GM12878 (cell line): ENCODE measurements at regions not wholly inside any gene's neighbourhood (a gene's known extent, or its start where the extent isn't known, plus 50 kb on each side); places are given as distances from the start of the nearest gene placed in this dataset.

Experiments
- ATAC-seq: fragments of 200-7000 bp; cut with Tn5 transposase; 3 replicates; pipeline ENCODE4 v1.9.1; 2020; ENCODE audit warnings: mild to moderate bottlenecking, moderate library complexity
- BruUV-seq: library from RNA; stranded (reverse); fragments of 400-500 nt; replicated peaks from 2 replicates; lab custom pipeline; 2021; lab: Mats Ljungman, UMichigan
- CTCF ChIA-PET: fragments of 300-600 bp; sonication (Branson Sonifier 250); formaldehyde crosslinking; extraction: SDS; loops from one replicate; lab custom pipeline; 2021; ENCODE audit warnings: inconsistent platforms; lab: Yijun Ruan, JAX
- POLR2A ChIA-PET: fragments of 350-600 bp; formaldehyde crosslinking; extraction: SDS; loops from one replicate; lab custom pipeline; 2021; ENCODE audit warnings: inconsistent platforms; lab: Charles Lee
- RAD21 ChIA-PET: fragments of 300-600 bp; sonication (Branson Sonifier 250); formaldehyde crosslinking; loops from one replicate; lab custom pipeline; 2023; ENCODE audit warnings: antibody characterized with exemption; ENCODE audit not compliant: unreplicated experiment; lab: Charles Lee
- SMC1A ChIA-PET: fragments of 300-600 bp; sonication (Branson Sonifier 250); formaldehyde crosslinking; loops from one replicate; lab custom pipeline; 2023; ENCODE audit not compliant: unreplicated experiment, uncharacterized antibody; lab: Charles Lee
- DNase-seq: peaks from one replicate; pipeline ENCODE4 v3.0.0-alpha.2; 2011; ENCODE audit warnings: low read depth, low spot score
- FAIRE-seq: peaks from 3 replicates; lab custom pipeline; 2011; peaks lifted over from hg19 to GRCh38; lab: Jason Lieb, UNC
- H2AFZ ChIP-seq: 2 replicates; pipeline ENCODE4 v1.6.0; 2011; ENCODE audit warnings: low read depth, low read length, control low read depth; ENCODE audit not compliant: control insufficient read depth
- H3K27ac ChIP-seq: 2 replicates; pipeline ENCODE4 v1.5.1; 2011; ENCODE audit warnings: control low read depth; ENCODE audit not compliant: control insufficient read depth, insufficient read depth
- H3K27me3 ChIP-seq, 2 experiments: replicated peaks in 1 of 2; 2 replicates each; pipeline versions ENCODE4 v1.6.0 to v1.6.1; 2011; ENCODE audit warnings: low read length in 1 of 2; ENCODE audit not compliant: control insufficient read depth in 2 of 2, insufficient read depth in 2 of 2
- H3K36me3 ChIP-seq, 2 experiments: 2 replicates each; pipeline ENCODE4 v1.5.1; 2011; ENCODE audit warnings: low read length in 1 of 2; ENCODE audit not compliant: control insufficient read depth in 2 of 2, insufficient read depth in 2 of 2
- H3K4me1 ChIP-seq: 2 replicates; pipeline ENCODE4 v1.6.1; 2011; ENCODE audit warnings: mild to moderate bottlenecking, low read length, moderate library complexity, mixed read lengths; ENCODE audit not compliant: control insufficient read depth, insufficient read depth
- H3K4me2 ChIP-seq: 2 replicates; pipeline ENCODE4 v1.6.0; 2011; ENCODE audit warnings: control low read depth; ENCODE audit not compliant: control insufficient read depth, insufficient read depth
- H3K4me3 ChIP-seq: fragments of 200-600 bp; sonication (generic); 2 replicates; pipeline ENCODE4 v1.5.1; 2016
- H3K79me2 ChIP-seq: 2 replicates; pipeline ENCODE4 v1.6.0; 2011; ENCODE audit warnings: low read length; ENCODE audit not compliant: control insufficient read depth, insufficient read depth
- H3K9ac ChIP-seq: 2 replicates; pipeline ENCODE4 v1.8.0; 2011; ENCODE audit warnings: low read length, control low read depth, mixed read lengths; ENCODE audit not compliant: control insufficient read depth, insufficient read depth
- H3K9me3 ChIP-seq: replicated peaks from 3 replicates; pipeline ENCODE4 v1.5.1; 2011; ENCODE audit warnings: mild to moderate bottlenecking, low read length; ENCODE audit not compliant: control insufficient read depth, insufficient read depth
- H4K20me1 ChIP-seq: 2 replicates; pipeline ENCODE4 v1.6.0; 2011; ENCODE audit not compliant: control insufficient read depth, insufficient read depth
- ATF2 ChIP-seq: IDR thresholded peaks from 2 replicates; pipeline ENCODE4 v1.6.1; 2012; ENCODE audit warnings: low read length, inconsistent platforms
- BCL11A ChIP-seq: IDR thresholded peaks from 2 replicates; pipeline ENCODE4 v1.6.1; 2011; ENCODE audit warnings: low read depth, low read length
- BHLHE40 ChIP-seq, 2 experiments: fragments of 450-650 bp in 1 of 2; IDR thresholded peaks; 2 replicates each; pipeline ENCODE4 v1.6.1; 2011 to 2017; ENCODE audit warnings: low read depth in 2 of 2, borderline replicate concordance in 1 of 2, improper control_type of control experiment in 1 of 2, low read length in 1 of 2, mild to moderate bottlenecking in 1 of 2
- HDAC2 ChIP-seq: fragments of 200-600 bp; sonication (generic); IDR thresholded peaks from 2 replicates; pipeline ENCODE4 v1.6.1; 2017
- PAX5 ChIP-seq: IDR thresholded peaks from 2 replicates; pipeline ENCODE4 v1.6.1; 2011; ENCODE audit warnings: low read depth, low read length, borderline replicate concordance
- RAD51 ChIP-seq: fragments of 450-650 bp; IDR thresholded peaks from 2 replicates; pipeline ENCODE4 v1.6.1; 2016; ENCODE audit warnings: moderate library complexity, mild to moderate bottlenecking, inconsistent platforms
- SIN3A ChIP-seq: IDR thresholded peaks from 2 replicates; pipeline ENCODE4 v1.6.1; 2012; ENCODE audit warnings: low read depth, low read length, improper control_type of control experiment
- SRF ChIP-seq, 2 experiments: IDR thresholded peaks; 2 replicates each; pipeline ENCODE4 v1.6.1; 2011; ENCODE audit warnings: low read depth in 2 of 2, low read length in 2 of 2, mild to moderate bottlenecking in 1 of 2, moderate library complexity in 1 of 2
- TCF3 ChIP-seq: IDR thresholded peaks from 2 replicates; pipeline ENCODE4 v1.6.1; 2012; ENCODE audit warnings: low read depth, mild to moderate bottlenecking, low read length, borderline replicate concordance; ENCODE audit not compliant: insufficient read depth
- WGBS: methylation state at CpG from one replicate; pipeline ENCODE4 v1.1.6; 2016; ENCODE audit warnings: low lambda C conversion rate; ENCODE audit not compliant: insufficient replicate concordance, insufficient coverage; ENCODE audit errors: missing lambda C conversion rate; 5-methylcytosine and 5-hydroxymethylcytosine counted together
- in situ Hi-C: fragments of 300-500 bp; cut with MboI; formaldehyde crosslinking; loops from 9 replicates; pipeline ENCODE4 v1.14.3; 2018; ENCODE audit warnings: mixed read lengths
- intact Hi-C: fragments of 100-400 bp; cut with micrococcal nuclease; formaldehyde crosslinking; loops from one replicate; pipeline ENCODE4 v1.14.2; 2022; ENCODE audit not compliant: unreplicated experiment
- TF ChIP-seq, protein P1 (sequence below): fragments of 450-650 bp; formaldehyde crosslinking; IDR thresholded peaks from 2 replicates; pipeline ENCODE4 v1.4.0; 2022; ENCODE audit warnings: mild to moderate bottlenecking, moderate library complexity
- TF ChIP-seq, protein P2 (sequence below): fragments of 450-650 bp; conservative IDR thresholded peaks from 2 replicates; pipeline ENCODE4 v1.6.1; 2017; ENCODE audit warnings: mild to moderate bottlenecking, moderate library complexity
- TF ChIP-seq, protein P3 (sequence below): IDR thresholded peaks from 2 replicates; pipeline ENCODE4 v1.6.1; 2011; ENCODE audit warnings: mild to moderate bottlenecking, low read depth, low read length, moderate library complexity; ENCODE audit not compliant: insufficient replicate concordance

DNA sequence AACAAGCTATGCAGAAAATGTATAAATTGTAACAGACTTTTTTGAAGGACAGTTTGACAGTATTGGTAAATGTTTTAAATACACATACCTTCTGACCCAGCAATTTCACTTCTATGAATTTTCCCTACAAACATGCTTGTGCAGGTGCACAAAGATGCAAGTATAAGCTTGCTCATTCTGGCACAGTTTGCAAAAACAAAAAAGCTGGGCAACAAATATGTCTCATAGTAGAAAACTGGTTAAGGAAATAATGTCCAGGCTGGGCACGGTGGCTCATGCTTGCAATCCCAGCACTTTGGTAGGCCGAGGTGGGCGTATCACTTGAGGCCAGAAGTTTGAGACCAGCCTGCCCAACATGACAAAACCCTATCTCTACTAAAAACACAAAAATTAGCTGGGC lies 96.9 kb upstream of the NEDD4L start (continued):
- TF ChIP-seq SIN3A = no peak

DNA sequence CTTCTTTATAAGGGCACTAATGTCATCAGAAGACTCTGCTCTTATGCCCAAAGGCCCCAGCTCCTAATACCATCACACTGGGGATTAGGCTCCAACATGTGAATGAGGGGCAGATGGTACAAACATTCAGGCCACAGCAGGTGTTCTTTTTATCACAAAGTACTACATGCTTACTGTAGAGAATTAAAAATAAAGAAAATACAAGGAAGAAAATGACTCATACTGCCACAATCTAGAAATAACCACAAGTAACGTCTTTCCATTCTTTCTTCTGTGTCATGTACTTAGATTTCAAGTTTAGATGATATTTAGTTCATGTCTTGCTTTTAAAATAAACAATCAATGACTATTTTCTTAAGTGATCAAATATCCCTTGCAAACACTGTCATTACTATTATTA lies 100.3 kb upstream of the NEDD4L start:
- no peaks in the 10 kb centered on the region for H3K9me3 ChIP-seq
- DNase-seq (no peak), FAIRE-seq (no peak), ATAC-seq (no peak)
- H3K4me1 ChIP-seq = no peaks in the 10 kb centered on the region
- ChIA-PET RAD21 (no interaction called here), SMC1A (interaction anchor here (1.8 kb wide), 1 partner anchor 15 kb away, joined by 5 read pairs; no protein-coding TSS in a partner anchor), CTCF (interaction anchor here (2.5 kb wide), 1 partner anchor 15 kb away, joined by 6 read pairs; no protein-coding TSS in a partner anchor), POLR2A (no interaction called here)
- H3K27me3 ChIP-seq = no peaks in the 10 kb centered on the region
- intact Hi-C loops (no loop called here), in situ Hi-C loops (no loop called here)
- H3K9ac ChIP-seq = no peak overlapping the region
- H3K4me3 ChIP-seq = no peak overlapping the region
- no peak overlapping the region for H3K27ac ChIP-seq
- no peaks in the 10 kb centered on the region for H3K79me2 ChIP-seq
- BruUV-seq = no TSS peak
- no peaks in the 10 kb centered on the region for H3K36me3 ChIP-seq
- no peak overlapping the region for H2AFZ ChIP-seq
- WGBS = 0% methylated on average over 1 of the region's 1 CpG
- no peaks in the 10 kb centered on the region for H4K20me1 ChIP-seq
- H3K4me2 ChIP-seq = no peak overlapping the region
- TF ChIP-seq ATF2 (no peak), RAD51 (no peak), HDAC2 (no peak), BCL11A (no peak), SRF (IDR thresholded peaks at IDR 0.05; ENCODE audit: low read depth in 2 of 2, low read length in 2 of 2) (no peak), TCF3 (no peak), PAX5 (no peak), BHLHE40 (IDR thresholded peaks at IDR 0.05; ENCODE audit: borderline replicate concordance in 1 of 2, low read depth in 2 of 2, low read length in 1 of 2) (no peak)
- TF ChIP-seq, protein P1, sequence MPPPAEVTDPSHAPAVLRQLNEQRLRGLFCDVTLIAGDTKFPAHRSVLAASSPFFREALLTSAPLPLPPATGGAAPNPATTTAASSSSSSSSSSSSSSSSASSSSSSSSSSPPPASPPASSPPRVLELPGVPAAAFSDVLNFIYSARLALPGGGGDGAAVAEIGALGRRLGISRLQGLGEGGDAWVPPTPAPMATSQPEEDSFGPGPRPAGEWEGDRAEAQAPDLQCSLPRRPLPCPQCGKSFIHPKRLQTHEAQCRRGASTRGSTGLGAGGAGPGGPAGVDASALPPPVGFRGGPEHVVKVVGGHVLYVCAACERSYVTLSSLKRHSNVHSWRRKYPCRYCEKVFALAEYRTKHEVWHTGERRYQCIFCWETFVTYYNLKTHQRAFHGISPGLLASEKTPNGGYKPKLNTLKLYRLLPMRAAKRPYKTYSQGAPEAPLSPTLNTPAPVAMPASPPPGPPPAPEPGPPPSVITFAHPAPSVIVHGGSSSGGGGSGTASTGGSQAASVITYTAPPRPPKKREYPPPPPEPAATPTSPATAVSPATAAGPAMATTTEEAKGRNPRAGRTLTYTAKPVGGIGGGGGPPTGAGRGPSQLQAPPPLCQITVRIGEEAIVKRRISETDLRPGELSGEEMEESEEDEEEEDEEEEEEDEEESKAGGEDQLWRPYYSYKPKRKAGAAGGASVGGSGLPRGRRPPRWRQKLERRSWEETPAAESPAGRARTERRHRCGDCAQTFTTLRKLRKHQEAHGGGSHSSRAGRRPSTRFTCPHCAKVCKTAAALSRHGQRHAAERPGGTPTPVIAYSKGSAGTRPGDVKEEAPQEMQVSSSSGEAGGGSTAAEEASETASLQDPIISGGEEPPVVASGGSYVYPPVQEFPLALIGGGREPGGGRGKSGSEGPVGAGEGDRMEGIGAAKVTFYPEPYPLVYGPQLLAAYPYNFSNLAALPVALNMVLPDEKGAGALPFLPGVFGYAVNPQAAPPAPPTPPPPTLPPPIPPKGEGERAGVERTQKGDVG (CRISPR knock-in tag) = no peak
- TF ChIP-seq, protein P2, sequence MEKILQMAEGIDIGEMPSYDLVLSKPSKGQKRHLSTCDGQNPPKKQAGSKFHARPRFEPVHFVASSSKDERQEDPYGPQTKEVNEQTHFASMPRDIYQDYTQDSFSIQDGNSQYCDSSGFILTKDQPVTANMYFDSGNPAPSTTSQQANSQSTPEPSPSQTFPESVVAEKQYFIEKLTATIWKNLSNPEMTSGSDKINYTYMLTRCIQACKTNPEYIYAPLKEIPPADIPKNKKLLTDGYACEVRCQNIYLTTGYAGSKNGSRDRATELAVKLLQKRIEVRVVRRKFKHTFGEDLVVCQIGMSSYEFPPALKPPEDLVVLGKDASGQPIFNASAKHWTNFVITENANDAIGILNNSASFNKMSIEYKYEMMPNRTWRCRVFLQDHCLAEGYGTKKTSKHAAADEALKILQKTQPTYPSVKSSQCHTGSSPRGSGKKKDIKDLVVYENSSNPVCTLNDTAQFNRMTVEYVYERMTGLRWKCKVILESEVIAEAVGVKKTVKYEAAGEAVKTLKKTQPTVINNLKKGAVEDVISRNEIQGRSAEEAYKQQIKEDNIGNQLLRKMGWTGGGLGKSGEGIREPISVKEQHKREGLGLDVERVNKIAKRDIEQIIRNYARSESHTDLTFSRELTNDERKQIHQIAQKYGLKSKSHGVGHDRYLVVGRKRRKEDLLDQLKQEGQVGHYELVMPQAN = no peak
- TF ChIP-seq, protein P3, sequence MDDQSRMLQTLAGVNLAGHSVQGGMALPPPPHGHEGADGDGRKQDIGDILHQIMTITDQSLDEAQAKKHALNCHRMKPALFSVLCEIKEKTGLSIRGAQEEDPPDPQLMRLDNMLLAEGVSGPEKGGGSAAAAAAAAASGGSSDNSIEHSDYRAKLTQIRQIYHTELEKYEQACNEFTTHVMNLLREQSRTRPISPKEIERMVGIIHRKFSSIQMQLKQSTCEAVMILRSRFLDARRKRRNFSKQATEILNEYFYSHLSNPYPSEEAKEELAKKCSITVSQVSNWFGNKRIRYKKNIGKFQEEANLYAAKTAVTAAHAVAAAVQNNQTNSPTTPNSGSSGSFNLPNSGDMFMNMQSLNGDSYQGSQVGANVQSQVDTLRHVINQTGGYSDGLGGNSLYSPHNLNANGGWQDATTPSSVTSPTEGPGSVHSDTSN = no peak
